Stomach (tissue), 4 donors: ENCODE measurements at regions not wholly inside any gene's neighbourhood (a gene's known extent, or its start where the extent isn't known, plus 50 kb on each side); places are given as distances from the start of the nearest gene placed in this dataset.

ENCODE experiments used
- CTCF ChIP-seq, 7 experiments: fragments of 450-650 bp in 4 of 7; fragments of 200-600 bp in 3 of 7; sonication (generic) in 3 of 7; IDR thresholded peaks; one replicate each; pipeline ENCODE4 v1.5.1; 2016 to 2019; ENCODE audit warnings: antibody characterized with exemption in 7 of 7, control low read depth in 2 of 7, mild to moderate bottlenecking in 1 of 7
- POLR2AphosphoS5 ChIP-seq, 3 donors: sonication (generic); formaldehyde crosslinking; IDR thresholded peaks; one replicate each; pipeline ENCODE4 v1.6.1; 2016; ENCODE audit warnings: antibody characterized with exemption in 3 of 3

GRCh38 chr6:18326980-18327379 is 60.2 kb upstream of the RNF144B start:
- TF ChIP-seq CTCF (IDR thresholded peaks at IDR 0.05) (no peak), POLR2AphosphoS5 (IDR thresholded peaks at IDR 0.05) (no peak)
